ENCODE measurements at regions not wholly inside any gene's neighbourhood (a gene's known extent, or its start where the extent isn't known, plus 50 kb on each side); places are given as distances from the start of the nearest gene placed in this dataset.
"Not testable (repeated sequence)": the region's sequence is repeated elsewhere in the genome, so short reads cannot be mapped to it uniquely, and the experiment has no call there.

DNA sequence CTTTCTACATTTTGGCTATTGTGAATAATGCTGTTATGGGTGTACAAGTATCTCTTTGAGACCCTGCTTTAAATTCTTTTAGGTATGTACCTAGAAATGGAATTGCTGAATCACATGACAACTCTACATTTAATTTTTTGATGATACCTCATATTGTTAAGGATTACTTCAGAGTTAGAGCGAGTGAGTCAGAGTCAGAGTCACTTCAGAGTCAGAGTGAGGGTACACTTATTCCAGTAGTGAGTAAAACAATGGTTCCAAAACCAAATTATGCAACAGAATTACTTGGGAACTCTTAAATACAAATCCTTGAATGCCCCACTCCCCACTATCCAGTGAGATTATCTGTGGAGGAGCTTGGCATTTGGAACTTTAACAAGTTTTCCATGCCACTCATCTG is 50.3 kb upstream of the SNRK start:
- intact Hi-C loops (cut with micrococcal nuclease): no loop called here

DNA sequence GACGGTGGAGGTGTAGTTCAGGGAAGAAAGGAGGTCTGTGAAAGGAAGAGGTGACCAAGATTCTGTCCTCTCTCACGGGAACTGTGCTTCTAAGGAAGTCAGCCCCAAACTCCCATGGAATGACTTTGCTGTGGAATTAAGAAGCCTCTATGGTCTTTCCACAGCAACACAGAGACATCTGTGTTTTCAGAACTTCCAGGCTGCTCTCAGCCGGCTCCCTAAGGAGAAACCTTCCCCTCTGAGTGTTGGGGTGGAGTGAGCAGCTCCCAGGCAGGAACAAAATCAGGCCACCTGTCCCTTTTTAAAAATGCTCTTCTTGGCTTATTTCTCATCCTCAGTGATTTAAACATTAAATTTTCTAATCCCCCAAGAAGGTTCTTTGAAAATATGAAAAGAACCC is 53.3 kb upstream of the SNRK start:
- intact Hi-C loops (cut with micrococcal nuclease): no loop called here

- intact Hi-C loops (cut with micrococcal nuclease): no loop called here
Observed at GRCh38 chr3:43231276-43232000, 54.9 kb upstream of the SNRK start.

DNA sequence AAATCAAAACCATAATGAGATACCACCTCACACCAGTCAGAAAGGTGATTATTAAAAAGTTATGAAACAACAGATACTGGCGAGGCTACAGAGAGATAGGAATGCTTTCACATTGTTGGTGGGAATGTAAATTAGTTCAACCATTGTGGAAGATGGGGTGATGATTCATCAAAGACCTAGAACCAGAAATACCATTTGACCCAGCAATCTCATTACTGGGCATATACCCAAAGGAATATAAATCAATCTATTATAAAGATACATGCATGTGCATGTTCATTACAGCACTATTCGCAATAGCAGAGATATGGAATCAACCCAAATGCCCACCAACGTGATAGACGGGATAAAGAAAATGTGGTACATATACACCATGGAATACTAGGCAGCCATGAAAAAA is 56.5 kb upstream of the SNRK start:
- intact Hi-C loops (cut with micrococcal nuclease): not testable (repeated sequence)

DNA sequence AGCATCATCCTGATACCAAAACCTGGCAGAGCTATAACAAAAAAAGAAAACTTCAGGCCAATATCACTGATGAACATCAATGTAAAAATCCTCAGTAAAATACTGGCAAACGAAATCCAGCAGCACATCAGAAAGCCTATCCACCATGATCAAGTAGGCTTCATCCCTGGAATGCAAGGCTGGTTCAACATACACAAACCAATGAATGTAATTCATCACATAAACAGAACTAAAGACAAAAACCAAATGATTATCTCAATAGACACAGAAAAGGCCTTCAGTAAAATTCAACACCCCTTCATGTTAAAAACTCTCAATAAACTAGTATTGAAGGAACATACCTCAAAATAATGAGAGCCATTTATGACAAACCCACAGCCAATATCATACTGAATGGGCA is 58.7 kb upstream of the SNRK start:
- intact Hi-C loops (cut with micrococcal nuclease): not testable (repeated sequence)

- intact Hi-C loops (cut with micrococcal nuclease): no loop called here
Observed at GRCh38 chr3:43224405-43225073, 61.8 kb upstream of the SNRK start.

DNA sequence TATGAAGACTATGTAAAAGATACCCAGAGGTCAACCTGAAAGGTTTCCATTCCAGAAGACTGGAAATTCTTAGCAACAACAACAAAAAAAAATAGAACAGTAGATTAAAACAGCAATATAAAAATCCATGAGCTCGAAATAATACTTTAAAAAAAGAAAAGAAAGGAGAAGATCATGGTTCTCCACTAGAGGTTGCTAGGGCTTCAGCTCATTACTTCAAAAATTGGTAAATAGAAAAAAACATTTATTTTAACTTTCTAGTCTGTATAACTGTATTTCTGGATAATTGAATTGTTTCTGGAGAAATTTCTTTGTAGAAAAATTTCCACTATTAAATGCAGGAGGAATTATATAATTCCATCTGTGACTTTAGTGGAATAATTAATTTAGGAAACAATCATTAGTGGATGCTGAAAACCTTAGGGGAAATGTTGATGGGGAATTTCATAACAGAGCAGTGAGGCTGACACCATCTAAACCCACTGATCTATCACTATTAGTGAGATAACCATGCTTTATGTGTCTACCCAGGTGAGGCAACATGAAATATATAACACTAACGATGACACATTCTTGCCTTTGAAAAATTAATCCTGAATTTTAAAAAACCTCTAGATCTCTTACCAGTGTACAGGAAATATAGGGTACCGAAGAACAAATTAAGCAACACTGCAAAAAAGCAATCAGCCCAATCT is 62.5 kb upstream of the SNRK start:
- intact Hi-C loops (cut with micrococcal nuclease): loop anchor here (1.0 to 2.0 kb wide), 5 partner anchors 43 to 279 kb away; partner anchors contain the start of gene SNRK

- intact Hi-C loops (cut with micrococcal nuclease): loop anchor here (2.0 kb wide), 2 partner anchors 60 to 64 kb away; partner anchors contain the start of gene SNRK
Observed at GRCh38 chr3:43222590-43222989, 63.8 kb upstream of the SNRK start.

GRCh38 chr3:43221076-43221475 is 65.3 kb upstream of the SNRK start:
- intact Hi-C loops (cut with micrococcal nuclease): no loop called here

DNA sequence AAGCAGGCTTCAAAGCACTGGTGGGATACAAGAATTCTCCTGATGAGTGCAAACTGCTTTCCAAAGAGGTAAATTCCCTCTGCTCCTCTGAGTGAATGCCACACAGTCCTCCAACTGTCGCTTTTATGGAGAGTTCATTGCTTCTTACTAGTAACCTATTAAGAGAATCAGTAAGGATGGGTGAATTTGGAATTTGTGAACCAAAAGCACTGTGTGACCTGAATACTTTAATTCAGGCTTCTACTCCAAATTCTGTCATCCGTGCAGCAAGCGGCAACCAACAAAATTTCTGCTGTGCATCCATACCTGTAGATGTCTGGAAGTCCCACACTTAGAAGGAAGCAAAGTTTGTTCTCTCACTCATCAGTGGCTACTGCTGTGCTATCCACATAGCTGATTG is 66.7 kb upstream of the SNRK start:
- intact Hi-C loops (cut with micrococcal nuclease): no loop called here

GRCh38 chr3:43218921-43219320 is 67.4 kb upstream of the SNRK start:
- intact Hi-C loops (cut with micrococcal nuclease): no loop called here

DNA sequence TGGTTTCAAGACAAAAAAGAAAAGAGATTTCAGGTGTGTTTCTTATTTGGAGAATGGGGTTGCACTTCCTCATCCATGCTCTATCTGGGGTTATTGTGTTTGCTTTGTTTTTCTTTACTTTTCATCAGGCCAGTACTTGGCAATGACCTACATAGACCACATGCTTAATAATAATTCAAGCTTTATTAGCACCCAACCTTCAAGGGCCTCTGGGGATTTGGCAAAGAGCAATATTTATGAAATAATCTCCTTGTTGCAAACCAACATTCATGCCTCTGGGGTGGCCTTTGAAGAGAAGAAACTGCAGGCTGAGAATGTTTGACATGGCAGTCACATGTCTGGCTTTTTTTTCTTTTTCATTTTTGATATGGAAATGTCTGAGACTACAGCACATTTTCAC is 68.2 kb upstream of the SNRK start:
- intact Hi-C loops (cut with micrococcal nuclease): no loop called here

DNA sequence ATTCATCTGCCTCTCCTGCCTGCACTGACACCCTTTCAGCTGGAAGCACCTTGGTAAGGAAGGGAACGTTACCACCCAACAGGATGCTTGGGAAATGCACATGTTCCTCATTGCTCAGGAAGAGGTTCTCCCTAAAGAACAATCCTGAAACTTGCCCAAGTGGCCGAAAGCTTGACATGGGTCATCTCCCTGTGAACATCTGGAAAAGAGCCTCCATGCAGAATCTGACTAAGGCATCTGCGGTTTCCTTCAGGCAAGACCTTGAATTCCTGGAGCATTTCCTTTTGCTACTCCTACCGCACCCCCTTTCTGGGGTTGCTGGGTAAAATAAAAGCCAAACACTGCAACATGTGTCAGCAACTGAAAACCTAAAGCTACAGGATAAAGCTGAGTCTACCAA is 68.7 kb upstream of the SNRK start:
- intact Hi-C loops (cut with micrococcal nuclease): no loop called here

GRCh38 chr3:43217206-43217605 is 69.1 kb upstream of the SNRK start:
- intact Hi-C loops (cut with micrococcal nuclease): no loop called here

GRCh38 chr3:43215663-43216275 is 70.6 kb upstream of the SNRK start:
- intact Hi-C loops (cut with micrococcal nuclease): no loop called here

- intact Hi-C loops (cut with micrococcal nuclease): no loop called here
Observed at GRCh38 chr3:43215138-43215537, 71.2 kb upstream of the SNRK start.

GRCh38 chr3:43214616-43215015 is 71.7 kb upstream of the SNRK start:
- intact Hi-C loops (cut with micrococcal nuclease): no loop called here

DNA sequence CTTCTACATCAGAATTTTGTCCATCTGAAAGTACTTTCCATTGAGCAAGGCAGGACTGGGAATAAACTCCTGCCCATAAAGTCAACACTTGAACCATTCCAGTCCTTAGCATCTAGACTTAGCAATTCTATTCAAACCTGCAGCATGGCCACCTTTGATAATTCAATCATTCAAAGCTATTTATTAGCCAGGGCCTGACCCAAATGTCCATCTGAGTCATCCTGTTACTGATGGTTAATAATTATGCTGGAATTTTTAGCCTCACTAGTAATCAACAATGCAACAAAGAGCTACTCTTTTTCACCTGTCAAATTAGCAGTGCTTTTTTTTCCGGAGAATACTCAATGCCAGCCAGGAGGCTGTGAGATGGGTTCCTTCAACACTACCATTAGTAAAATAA is 72.7 kb upstream of the SNRK start:
- intact Hi-C loops (cut with micrococcal nuclease): no loop called here

GRCh38 chr3:43212914-43213611 is 73.3 kb upstream of the SNRK start:
- intact Hi-C loops (cut with micrococcal nuclease): no loop called here

DNA sequence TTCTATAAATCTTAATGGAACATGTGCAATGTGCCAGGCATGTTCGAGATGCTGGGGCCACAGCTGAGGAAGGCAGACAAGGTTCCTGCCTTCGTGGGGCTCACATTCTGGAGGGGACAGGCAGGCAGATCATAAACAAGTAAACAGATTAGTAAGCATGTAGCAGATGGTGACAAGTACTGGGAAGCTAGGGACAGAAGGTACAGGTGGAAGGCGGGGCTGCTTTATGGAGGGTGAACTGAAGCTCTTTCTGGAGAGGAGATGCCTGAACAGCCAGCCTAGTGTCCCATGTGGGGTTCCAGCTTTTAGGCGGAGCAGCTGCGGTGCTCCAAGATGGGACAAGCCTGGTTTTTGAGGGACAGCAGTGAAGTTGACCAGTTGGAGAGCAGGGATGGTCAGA is 74.7 kb upstream of the SNRK start:
- intact Hi-C loops (cut with micrococcal nuclease): no loop called here

Measured in T-helper 1 cell treated with Interleukin-12 subunit alpha and Interleukin-12 subunit beta and Interleukin-4 antibody, amounts not matched to agents 30 ng/mL and 1 ng/mL, for 36 hours (primary cell).